ENCODE measurements at regions not wholly inside any gene's neighbourhood (a gene's known extent, or its start where the extent isn't known, plus 50 kb on each side); places are given as distances from the start of the nearest gene placed in this dataset.

DNA sequence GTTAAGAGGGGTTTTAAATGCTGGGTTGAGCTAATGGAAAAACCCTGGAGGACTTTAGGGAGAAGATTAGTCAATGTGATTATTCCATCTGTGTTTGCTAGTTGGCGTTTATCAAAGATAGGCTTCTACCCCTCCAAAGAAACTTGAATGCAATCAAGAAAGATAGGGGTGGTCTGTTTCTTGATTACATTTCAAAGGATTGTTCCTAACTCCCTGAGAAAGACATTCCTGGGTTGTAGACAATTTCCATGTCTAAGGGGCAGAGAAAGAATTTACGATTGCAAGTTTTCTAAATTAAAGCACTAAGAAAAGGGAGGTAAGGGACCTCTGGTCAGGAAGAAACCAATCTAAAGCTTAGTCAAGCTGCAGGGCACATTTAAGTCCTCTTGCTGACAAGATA, 2268.7 kb downstream of the LRRC4C start:
- TF ChIP-seq CTCF (conservative IDR thresholded peaks at IDR 0.05; ENCODE audit: low read length) (no peak), EZH2phosphoT487 (IDR thresholded peaks at IDR 0.05; ENCODE audit: borderline replicate concordance, low read depth, low read length) (no peak)

Data from OCI-LY7 (cell line).